A673 (cell line): ENCODE measurements at regions not wholly inside any gene's neighbourhood (a gene's known extent, or its start where the extent isn't known, plus 50 kb on each side); places are given as distances from the start of the nearest gene placed in this dataset.

ENCODE experiments used
- BruUV-seq: library from RNA; stranded (reverse); fragments of 400-500 nt; replicated peaks from 2 replicates; lab custom pipeline; 2021; lab: Mats Ljungman, UMichigan
- CTCF ChIA-PET: fragments of 300-600 bp; sonication (Branson Sonifier 250); formaldehyde crosslinking; loops from one replicate; lab custom pipeline; 2022; ENCODE audit warnings: antibody characterized with exemption; lab: Charles Lee
- POLR2A ChIA-PET: fragments of 300-600 bp; sonication (Branson Sonifier 250); formaldehyde crosslinking; loops from one replicate; lab custom pipeline; 2022; ENCODE audit warnings: antibody characterized with exemption; ENCODE audit not compliant: low non-redundant PET; lab: Charles Lee
- DNase-seq: peaks from one replicate; pipeline ENCODE4 v3.0.0-alpha.2; 2015; ENCODE audit warnings: low spot score
- H3K27ac ChIP-seq: fragments of 200-600 bp; sonication (generic); 2 replicates; pipeline ENCODE4 v1.5.1; 2016; ENCODE audit warnings: mixed run types, low read depth, mild to moderate bottlenecking, mixed read lengths, antibody characterized with exemption, low read length; ENCODE audit not compliant: poor library complexity, severe bottlenecking
- H3K27me3 ChIP-seq: fragments of 200-600 bp; sonication (generic); replicated peaks from 2 replicates; pipeline ENCODE4 v1.6.1; 2017; ENCODE audit warnings: mixed run types, low read depth, mild to moderate bottlenecking, mixed read lengths, antibody characterized with exemption, low read length; ENCODE audit not compliant: insufficient read depth, poor library complexity
- H3K36me3 ChIP-seq: fragments of 200-600 bp; sonication (generic); 2 replicates; pipeline ENCODE4 v1.6.1; 2016; ENCODE audit warnings: mixed run types, mild to moderate bottlenecking, mixed read lengths, antibody characterized with exemption, low read length; ENCODE audit not compliant: insufficient read depth, poor library complexity, severe bottlenecking
- H3K4me1 ChIP-seq: fragments of 200-600 bp; sonication (generic); 2 replicates; pipeline ENCODE4 v1.6.1; 2017; ENCODE audit warnings: mixed run types, mild to moderate bottlenecking, mixed read lengths, antibody characterized with exemption, low read length; ENCODE audit not compliant: insufficient read depth, poor library complexity, severe bottlenecking
- H3K4me3 ChIP-seq: fragments of 200-600 bp; sonication (generic); 2 replicates; pipeline ENCODE4 v1.5.1; 2016; ENCODE audit warnings: low read depth, mixed run types, mild to moderate bottlenecking, mixed read lengths, low read length; ENCODE audit not compliant: poor library complexity, severe bottlenecking
- H3K9me3 ChIP-seq: fragments of 200-600 bp; sonication (generic); 2 replicates; pipeline ENCODE4 v1.6.1; 2016; ENCODE audit warnings: mixed run types, low read depth, mild to moderate bottlenecking, mixed read lengths, antibody characterized with exemption, low read length; ENCODE audit not compliant: poor library complexity, severe bottlenecking
- CTCF ChIP-seq: fragments of 300-800, 200-600 bp; sonication (generic); conservative IDR thresholded peaks from 2 replicates; pipeline ENCODE4 v1.5.1; 2017; ENCODE audit warnings: low read depth, mild to moderate bottlenecking, antibody characterized with exemption, low read length, moderate library complexity, mixed read lengths
- EZH2 ChIP-seq: fragments of 200-600 bp; sonication (generic); IDR thresholded peaks from 2 replicates; pipeline ENCODE4 v1.6.1; 2017; ENCODE audit warnings: borderline replicate concordance, low read depth, mild to moderate bottlenecking, mixed read lengths, antibody characterized with exemption, low read length; ENCODE audit not compliant: poor library complexity, severe bottlenecking
- intact Hi-C: fragments of 100-400 bp; cut with micrococcal nuclease; formaldehyde crosslinking; loops from one replicate; pipeline ENCODE4 v1.10.0; 2022; ENCODE audit not compliant: unreplicated experiment

- ChIA-PET POLR2A (no interaction called here), CTCF (no interaction called here)
- Histone ChIP-seq H3K27me3 (peaks cover 4% of the 10 kb centered on the region), H3K9me3 (no peaks in the 10 kb centered on the region), H3K4me3 (no peak overlapping the region), H3K4me1 (no peaks in the 10 kb centered on the region), H3K36me3 (no peaks in the 10 kb centered on the region), H3K27ac (no peak overlapping the region)
- intact Hi-C loops = no loop called here
- TF ChIP-seq CTCF = no peak
- no peak for TF ChIP-seq EZH2
- DNase-seq = no peak
- BruUV-seq = no TSS peak
Observed at GRCh38 chr10:9227679-9228365, 1173.3 kb downstream of the GATA3 start.

GRCh38 chr10:9228771-9229170, 1174.3 kb downstream of the GATA3 start:
- Histone ChIP-seq H3K27ac (no peak overlapping the region), H3K4me3 (no peak overlapping the region), H3K4me1 (no peaks in the 10 kb centered on the region), H3K36me3 (no peaks in the 10 kb centered on the region), H3K9me3 (no peaks in the 10 kb centered on the region), H3K27me3 (peaks cover 4% of the 10 kb centered on the region)
- no peak for DNase-seq
- CTCF ChIA-PET = no interaction called here
- intact Hi-C loops = no loop called here
- TF ChIP-seq CTCF (no peak), EZH2 (no peak)
- no TSS peak for BruUV-seq
- POLR2A ChIA-PET = no interaction called here

- no peak for DNase-seq
- TF ChIP-seq EZH2 = no peak
- no peak for TF ChIP-seq CTCF
- intact Hi-C loops = no loop called here
- peaks cover 4% of the 10 kb centered on the region for H3K27me3 ChIP-seq
- CTCF ChIA-PET = no interaction called here
- no peak overlapping the region for H3K4me3 ChIP-seq
- BruUV-seq = no TSS peak
- POLR2A ChIA-PET = no interaction called here
- H3K4me1 ChIP-seq = no peaks in the 10 kb centered on the region
- H3K27ac ChIP-seq = no peak overlapping the region
- H3K36me3 ChIP-seq = no peaks in the 10 kb centered on the region
- H3K9me3 ChIP-seq = no peaks in the 10 kb centered on the region
Observed at GRCh38 chr10:9229702-9230244, 1175.3 kb downstream of the GATA3 start.
